Occipital lobe (tissue), 1 donor: ENCODE measurements at regions not wholly inside any gene's neighbourhood (a gene's known extent, or its start where the extent isn't known, plus 50 kb on each side); places are given as distances from the start of the nearest gene placed in this dataset.

Source experiments
- DNase-seq: peaks from one replicate; lab custom pipeline; 2025; lab: John Stamatoyannopoulos, UW

DNA sequence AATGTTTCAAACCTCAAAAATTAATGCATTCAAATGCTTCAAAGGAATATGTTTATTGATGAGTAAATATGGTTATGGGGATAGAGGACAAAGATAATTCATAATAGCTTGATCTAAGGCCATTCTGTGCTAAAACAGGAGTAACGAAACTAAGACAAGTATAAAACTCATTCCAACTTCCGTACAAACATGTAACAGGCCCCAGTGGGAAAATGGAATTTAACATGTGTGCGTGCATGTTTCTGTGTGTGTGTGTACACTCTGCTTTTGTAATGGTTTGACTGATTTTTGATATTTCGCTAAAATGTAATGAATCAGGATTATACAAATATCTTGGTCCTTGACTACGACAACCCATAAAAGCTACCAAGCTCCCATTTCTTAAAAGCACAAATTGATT lies 91.0 kb downstream of the KLF12 start:
- no peak for DNase-seq

GRCh38 chr13:74040200-74040599 lies 94.0 kb downstream of the KLF12 start:
- no peak for DNase-seq

GRCh38 chr13:74039667-74040066 lies 94.5 kb downstream of the KLF12 start:
- DNase-seq: no peak

- DNase-seq: no peak
Observed at GRCh38 chr13:74039154-74039553, 95.0 kb downstream of the KLF12 start.

DNA sequence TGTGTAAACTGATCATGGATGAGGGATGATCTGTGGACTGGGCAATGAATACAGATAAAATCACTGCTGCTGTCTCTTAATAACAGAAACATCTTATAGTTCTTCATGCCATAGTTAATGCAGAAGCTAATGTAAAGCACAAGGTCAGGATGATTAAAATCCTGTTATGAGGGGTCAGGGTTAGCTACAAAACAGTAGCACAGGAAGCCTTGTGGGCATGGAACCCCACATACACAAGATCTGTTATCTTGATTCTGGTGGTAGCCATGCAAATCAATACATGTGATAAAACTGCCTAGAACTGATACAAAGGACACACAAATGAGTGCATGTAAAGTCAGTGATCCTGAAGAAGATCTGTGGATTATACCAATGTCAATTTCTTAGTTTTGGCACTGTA lies 96.4 kb downstream of the KLF12 start:
- DNase-seq: no peak

DNA sequence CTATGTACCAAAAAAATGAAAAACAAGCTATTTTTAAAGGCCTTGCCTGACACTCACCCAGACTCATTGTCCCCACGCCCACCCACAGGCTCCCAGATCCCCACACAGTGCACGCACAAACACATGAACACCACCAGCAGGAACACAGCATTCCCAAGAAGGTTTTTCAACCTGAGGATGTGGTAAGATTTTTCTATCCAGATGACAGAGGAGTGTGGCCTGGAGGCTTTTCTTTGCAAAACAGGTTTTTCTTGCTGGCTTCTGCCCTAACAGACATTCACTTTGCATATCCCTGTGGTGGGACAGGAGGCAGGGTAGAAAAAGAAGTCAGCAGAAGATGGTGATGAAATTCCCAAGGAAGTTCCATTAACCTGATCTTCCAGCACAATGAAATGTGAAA lies 97.8 kb downstream of the KLF12 start:
- no peak for DNase-seq

GRCh38 chr13:74035896-74036295 lies 98.3 kb downstream of the KLF12 start:
- no peak for DNase-seq

- DNase-seq: no peak
Observed at GRCh38 chr13:74032325-74032724, 101.9 kb downstream of the KLF12 start.

DNA sequence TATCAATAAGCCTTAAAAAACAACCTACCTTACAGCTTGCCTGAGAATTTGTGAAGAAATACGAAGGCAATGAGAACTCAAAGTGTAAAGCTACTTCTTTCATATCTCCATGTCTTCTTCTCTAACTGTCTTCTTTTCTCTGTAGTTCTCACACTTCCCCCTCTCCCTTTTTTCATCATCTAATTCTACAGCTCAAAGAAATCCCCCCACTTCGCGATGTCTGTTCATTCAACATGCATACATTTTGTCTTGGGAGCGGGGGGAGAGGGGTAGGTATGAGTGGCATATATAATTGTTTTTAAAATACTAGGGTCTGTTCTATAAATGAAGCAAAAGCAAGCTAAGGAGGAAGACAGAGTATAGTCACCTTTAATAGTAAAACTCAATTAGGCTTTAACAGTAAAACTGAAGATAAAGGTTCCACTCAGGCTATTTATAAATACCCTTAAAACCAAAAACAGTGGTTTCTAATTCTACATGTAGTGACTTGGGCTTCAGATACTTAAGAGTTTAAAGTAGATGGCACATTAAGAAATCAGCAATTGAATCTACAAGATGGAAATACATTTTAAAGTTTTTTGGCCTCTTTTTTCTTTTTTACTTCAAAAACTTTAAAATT lies 106.9 kb downstream of the KLF12 start:
- DNase-seq: no peak

GRCh38 chr13:74026753-74027152 lies 107.5 kb downstream of the KLF12 start:
- DNase-seq: no peak

- DNase-seq: no peak
Observed at GRCh38 chr13:74025369-74025768, 108.8 kb downstream of the KLF12 start.

GRCh38 chr13:74024856-74025255 lies 109.3 kb downstream of the KLF12 start:
- no peak for DNase-seq

DNA sequence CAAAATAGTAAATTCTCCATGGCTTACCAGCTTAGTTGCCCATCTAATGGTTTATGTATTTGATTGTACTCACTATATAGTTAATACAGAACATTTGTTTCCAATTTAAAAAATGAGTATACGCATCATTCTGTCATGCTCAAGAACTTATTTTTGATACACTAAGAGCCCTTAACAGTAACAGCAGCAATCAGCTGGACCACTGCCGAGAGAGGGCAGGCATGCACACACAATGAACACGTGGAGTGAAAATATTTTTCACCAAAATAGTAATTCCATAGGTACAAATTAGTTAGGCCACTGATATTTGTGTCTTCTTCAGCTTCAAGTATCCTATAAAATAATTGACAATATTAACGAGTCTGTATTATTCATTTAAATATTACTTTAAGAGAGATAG lies 109.9 kb downstream of the KLF12 start:
- DNase-seq: no peak

DNA sequence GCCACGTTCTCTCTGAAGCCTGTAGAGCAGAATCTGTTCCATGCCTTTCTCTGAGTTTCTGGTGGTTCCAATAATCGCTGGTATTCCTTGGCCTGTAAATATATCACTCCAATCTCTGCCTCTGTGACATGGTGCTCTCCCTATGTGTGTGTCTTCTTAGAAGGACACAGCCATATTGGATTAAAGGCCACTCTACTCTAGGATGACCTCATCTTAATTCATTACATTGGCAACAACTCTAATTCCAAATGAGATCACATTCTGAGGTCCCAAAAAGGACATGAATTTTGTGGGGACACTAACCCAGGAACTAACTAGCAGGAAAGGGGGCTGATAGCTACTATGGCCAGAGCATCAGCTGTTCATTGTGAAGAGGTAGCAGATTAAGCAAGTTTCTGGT lies 110.7 kb downstream of the KLF12 start:
- no peak for DNase-seq

- no peak for DNase-seq
Observed at GRCh38 chr13:74021505-74021904, 112.7 kb downstream of the KLF12 start.

GRCh38 chr13:74018062-74018431 lies 116.2 kb downstream of the KLF12 start:
- no peak for DNase-seq

GRCh38 chr13:74017301-74018061 lies 116.7 kb downstream of the KLF12 start:
- DNase-seq: no peak

DNA sequence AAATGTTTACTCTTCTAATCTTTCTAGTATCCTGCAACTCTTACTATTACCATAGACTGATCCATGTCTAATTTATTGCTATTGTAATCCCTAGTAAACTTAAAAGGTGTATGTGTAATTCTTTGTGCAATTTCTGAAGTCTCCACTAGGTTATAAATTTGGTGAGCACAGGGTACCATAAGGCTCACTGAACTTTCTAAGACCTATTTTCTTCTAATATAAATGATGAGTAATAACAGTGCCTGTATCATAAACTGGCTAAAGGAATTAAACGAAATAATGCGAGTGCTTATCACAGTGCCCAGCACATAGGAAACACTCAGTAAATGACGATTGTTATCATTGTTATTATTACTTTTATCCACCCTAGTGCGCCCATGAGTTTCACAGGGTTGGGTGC lies 119.1 kb downstream of the KLF12 start:
- no peak for DNase-seq

DNA sequence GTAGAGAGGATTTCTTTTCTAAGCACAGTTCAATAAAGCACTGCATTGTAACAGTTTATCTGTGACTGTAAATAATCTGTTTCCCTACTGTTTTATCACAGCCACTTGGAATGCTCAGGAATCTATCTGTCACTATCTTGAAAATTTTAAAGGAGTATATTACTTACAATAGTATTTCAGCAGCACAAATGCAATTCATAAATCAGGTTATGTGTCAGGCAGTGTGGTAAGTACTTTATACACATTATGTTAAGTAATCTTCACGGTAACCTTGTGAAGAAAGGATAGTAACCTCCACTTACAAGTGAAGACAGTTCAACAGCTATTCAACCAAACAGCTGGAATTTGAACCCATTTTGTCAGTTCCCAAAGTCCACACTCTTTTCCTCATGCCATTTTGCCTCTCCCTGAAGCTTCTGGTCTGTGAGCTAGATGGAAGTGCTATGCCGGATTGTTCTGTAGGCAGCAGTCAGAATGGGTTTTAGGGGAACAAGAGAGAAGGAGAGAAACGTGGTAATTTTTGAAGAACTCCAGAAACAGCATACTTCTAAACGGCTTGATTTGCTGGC lies 125.0 kb downstream of the KLF12 start:
- DNase-seq: no peak

GRCh38 chr13:74006666-74007065 lies 127.5 kb downstream of the KLF12 start:
- no peak for DNase-seq

GRCh38 chr13:74005320-74006157 lies 128.7 kb downstream of the KLF12 start:
- DNase-seq: no peak

DNA sequence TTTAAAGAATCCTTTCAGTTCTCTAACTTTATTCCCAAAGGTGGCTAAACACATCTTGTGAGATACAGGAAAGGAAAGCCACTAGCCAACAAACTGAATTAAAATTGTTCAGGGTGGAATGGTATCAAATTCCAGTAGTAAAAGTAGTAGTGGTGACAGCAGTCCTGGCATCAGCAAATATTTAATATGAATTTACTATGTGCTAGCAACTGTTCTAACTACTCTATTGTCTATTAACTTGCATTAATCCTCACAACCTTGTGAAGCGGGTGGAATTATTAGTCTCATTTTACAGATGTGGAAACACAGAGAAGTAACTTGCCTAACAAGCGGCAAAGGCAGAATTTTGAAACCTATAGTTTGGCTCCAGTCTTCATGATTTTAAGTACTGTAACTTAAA lies 130.1 kb downstream of the KLF12 start:
- no peak for DNase-seq
